ENCODE measurements at regions not wholly inside any gene's neighbourhood (a gene's known extent, or its start where the extent isn't known, plus 50 kb on each side); places are given as distances from the start of the nearest gene placed in this dataset.
A peak's percentile ranks its signal among the peaks of the same experiment; 100 is the strongest.

DNA sequence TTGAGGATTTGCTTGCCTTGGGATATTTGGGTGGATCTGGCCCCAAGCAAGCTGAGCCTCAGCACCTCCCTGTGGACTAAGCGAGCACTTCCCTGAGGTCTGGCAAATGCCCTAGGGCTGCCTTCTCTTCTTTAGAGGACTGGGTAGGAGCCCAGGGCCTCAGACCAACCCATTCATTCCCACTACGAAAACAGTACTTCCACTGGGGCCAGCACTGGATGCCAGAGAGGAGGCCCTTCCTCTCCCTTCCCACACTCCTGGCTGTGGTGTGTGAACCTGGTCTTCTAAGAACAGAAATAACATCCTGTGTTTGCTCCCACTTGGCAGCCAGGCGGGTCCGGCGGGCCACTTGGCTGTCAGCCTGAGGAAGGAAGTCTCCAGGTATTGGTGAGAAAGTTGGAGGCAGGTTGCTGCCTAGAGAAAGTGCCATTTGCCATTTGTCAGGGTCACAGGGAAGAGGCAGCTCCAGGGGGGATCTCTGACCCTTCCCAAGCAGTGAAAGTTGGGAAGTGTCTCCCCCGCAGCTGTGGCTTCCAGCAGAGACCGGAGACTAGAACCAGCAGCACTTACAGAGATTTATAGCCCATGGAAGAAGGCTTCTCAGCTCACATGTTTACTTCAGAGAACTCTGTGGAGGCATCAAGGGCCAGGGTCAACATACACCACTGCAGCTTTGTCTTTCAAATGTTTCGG lies 323.5 kb downstream of the SIPA1L2 start:
- peak in 1 of 2 donors; percentile 35 for DNase-seq (ENCODE audit: low read depth in 2 of 2)
- H3K4me3 ChIP-seq (replicated peaks in 1 of 2; ENCODE audit: low read depth in 2 of 2, low read length in 2 of 2), result no peak overlapping the region
- peak; percentile 21 for TF ChIP-seq CTCF (IDR thresholded peaks at IDR 0.05; ENCODE audit: low read depth, low read length)

GRCh38 chr1:232305050-232305449 lies 324.9 kb downstream of the SIPA1L2 start:
- H3K4me3 ChIP-seq (replicated peaks in 1 of 2; ENCODE audit: low read depth in 2 of 2, low read length in 2 of 2), result no peak overlapping the region
- TF ChIP-seq CTCF (IDR thresholded peaks at IDR 0.05; ENCODE audit: low read depth, low read length), result no peak
- no peak for DNase-seq (ENCODE audit: low read depth in 2 of 2)

DNA sequence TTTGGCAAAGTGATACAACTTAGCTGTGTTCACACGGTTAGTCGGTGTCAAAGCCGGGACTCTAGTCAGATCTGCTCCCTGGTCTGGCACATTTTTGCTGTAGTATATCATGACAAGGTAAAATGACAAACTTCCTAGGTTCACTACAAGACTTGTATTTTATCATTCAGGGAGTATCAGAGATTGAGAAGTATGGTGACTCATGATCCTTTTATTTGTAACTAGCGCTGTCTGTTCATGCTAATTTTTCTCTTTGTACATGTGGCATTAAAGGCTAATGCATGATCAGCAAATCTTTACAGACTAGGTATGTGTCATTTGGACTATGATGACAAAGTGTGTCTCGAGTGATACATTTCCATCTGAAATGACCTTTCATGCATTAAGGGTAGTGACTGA lies 326.7 kb downstream of the SIPA1L2 start:
- no peak overlapping the region for H3K4me3 ChIP-seq (replicated peaks in 1 of 2; ENCODE audit: low read depth in 2 of 2, low read length in 2 of 2)
- DNase-seq (ENCODE audit: low read depth in 2 of 2), result no peak
- no peak for TF ChIP-seq CTCF (IDR thresholded peaks at IDR 0.05; ENCODE audit: low read depth, low read length)

DNA sequence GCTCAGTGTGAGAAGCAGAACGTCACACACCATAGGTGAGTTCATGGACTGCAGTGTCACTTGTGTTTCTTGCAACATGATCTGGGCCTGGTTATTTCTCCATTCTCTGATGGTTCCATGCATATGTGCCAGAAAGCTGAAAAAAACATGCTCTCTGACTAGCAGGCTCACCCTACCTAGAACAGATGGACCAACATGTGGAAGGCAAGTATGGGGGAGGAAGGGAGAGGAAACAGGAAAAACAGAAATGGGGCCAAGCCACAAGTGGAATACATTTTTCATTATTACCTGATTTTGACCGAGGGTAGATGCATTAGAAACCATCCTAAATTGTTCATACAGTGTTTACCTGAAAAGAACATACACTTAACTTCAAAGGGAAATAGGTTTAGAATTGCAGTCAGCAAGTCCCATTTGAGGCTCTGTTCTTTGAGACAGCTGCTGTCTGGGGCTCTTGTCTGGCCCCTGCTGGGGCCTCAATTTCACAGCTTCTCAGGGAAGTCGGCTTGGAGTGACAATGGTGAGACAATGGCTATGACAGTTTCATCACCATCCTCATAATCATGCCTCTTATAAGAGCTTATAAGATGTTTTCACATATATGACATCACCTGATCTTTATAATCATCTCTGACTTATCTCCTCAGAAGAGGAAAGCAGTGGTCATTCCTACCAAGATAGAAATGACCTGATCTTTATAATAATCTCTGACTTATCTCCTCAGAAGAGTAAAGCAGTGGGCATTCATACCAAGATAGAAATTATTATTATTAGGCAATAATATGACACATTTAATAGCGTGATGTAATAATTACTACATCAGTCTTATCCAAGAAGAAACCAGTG lies 327.3 kb downstream of the SIPA1L2 start:
- TF ChIP-seq CTCF (IDR thresholded peaks at IDR 0.05; ENCODE audit: low read depth, low read length), result no peak
- H3K4me3 ChIP-seq (replicated peaks in 1 of 2; ENCODE audit: low read depth in 2 of 2, low read length in 2 of 2), result no peak overlapping the region
- DNase-seq (ENCODE audit: low read depth in 2 of 2), result no peak

DNA sequence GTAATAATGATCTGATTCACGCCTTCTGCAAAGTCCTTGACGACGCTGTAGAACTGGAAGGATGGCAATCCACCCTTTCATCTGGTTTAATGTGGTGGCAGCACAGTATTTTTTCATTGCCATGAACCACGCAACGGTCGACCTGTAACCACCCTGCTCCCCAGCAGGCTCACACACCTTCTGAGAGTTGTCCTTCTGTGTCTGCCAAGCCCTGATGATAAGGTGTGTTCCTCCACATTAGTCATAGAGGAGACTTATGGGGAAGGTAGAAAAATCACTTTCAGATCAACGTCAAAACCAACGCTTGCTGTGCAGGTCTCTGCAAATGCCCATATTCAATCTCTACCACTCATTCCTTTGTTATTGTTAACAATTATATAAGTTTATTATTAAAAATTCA lies 328.7 kb downstream of the SIPA1L2 start:
- no peak for DNase-seq (ENCODE audit: low read depth in 2 of 2)
- no peak overlapping the region for H3K4me3 ChIP-seq (replicated peaks in 1 of 2; ENCODE audit: low read depth in 2 of 2, low read length in 2 of 2)
- no peak for TF ChIP-seq CTCF (IDR thresholded peaks at IDR 0.05; ENCODE audit: low read depth, low read length)

- TF ChIP-seq CTCF (IDR thresholded peaks at IDR 0.05; ENCODE audit: low read depth, low read length), result no peak
- no peak overlapping the region for H3K4me3 ChIP-seq (replicated peaks in 1 of 2; ENCODE audit: low read depth in 2 of 2, low read length in 2 of 2)
- DNase-seq (ENCODE audit: low read depth in 2 of 2), result no peak
These were observed 329.5 kb downstream of the SIPA1L2 start for GRCh38 chr1:232300466-232300865.

All from cardiac fibroblast (primary cell).